ENCODE measurements at regions not wholly inside any gene's neighbourhood (a gene's known extent, or its start where the extent isn't known, plus 50 kb on each side); places are given as distances from the start of the nearest gene placed in this dataset.

DNA sequence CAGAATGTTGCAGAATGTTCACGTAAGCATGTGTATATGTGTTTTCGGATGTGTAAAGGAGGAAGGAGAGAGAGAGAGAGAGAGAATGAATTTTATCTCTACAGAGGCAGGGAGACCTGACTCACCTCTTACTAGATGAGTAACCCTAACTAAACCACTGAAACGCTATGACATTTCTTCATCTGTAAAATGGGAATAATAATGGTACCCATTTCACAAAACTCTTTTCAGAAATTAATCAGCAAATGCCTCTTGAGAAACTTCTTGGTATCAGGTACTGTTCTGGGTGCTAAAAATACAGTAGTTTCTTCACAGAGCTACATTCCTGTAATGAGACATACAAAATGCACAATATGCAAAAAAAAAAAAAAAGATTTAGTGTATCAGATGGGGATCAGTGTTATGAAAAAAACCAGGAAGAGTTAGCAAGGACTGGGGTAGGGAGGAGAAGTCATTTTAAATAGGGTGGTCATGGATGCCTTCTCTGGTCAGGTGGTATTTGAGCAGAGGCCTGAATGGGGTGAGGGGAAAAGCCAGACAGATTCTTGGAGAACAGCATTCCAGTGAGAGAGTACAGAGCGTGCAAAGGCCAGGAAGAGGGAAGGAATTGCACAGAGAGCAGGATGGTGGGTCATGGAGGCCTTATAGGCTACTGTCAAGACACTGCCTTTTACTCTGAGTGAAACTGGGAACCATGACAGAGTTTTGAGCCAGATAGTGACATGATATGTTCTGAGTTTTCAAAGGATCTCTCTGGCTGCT, 84.9 kb upstream of the SPANXB1 start:
- WGBS, 2 experiments (ENCODE audit: extremely low coverage in 2 of 2, insufficient read length in 1 of 2), result 50% methylated on average over 1 of the region's 4 CpGs; no CpG with 5 or more reads in 1 of the 2 experiments
- intact Hi-C loops (cut with micrococcal nuclease), result loop anchor here (1.0 to 10.0 kb wide), 4 partner anchors 57 to 1170 kb away; no protein-coding TSS in a partner anchor

More for the DNA sequence above, 84.9 kb upstream of the SPANXB1 start:
- TF ChIP-seq MAZ (IDR thresholded peaks at IDR 0.05; ENCODE audit: borderline replicate concordance, low read depth, low read length), result no peak
- TF ChIP-seq CEBPB (IDR thresholded peaks at IDR 0.05; ENCODE audit: low read depth, low read length), result no peak
- TF ChIP-seq, protein P1, sequence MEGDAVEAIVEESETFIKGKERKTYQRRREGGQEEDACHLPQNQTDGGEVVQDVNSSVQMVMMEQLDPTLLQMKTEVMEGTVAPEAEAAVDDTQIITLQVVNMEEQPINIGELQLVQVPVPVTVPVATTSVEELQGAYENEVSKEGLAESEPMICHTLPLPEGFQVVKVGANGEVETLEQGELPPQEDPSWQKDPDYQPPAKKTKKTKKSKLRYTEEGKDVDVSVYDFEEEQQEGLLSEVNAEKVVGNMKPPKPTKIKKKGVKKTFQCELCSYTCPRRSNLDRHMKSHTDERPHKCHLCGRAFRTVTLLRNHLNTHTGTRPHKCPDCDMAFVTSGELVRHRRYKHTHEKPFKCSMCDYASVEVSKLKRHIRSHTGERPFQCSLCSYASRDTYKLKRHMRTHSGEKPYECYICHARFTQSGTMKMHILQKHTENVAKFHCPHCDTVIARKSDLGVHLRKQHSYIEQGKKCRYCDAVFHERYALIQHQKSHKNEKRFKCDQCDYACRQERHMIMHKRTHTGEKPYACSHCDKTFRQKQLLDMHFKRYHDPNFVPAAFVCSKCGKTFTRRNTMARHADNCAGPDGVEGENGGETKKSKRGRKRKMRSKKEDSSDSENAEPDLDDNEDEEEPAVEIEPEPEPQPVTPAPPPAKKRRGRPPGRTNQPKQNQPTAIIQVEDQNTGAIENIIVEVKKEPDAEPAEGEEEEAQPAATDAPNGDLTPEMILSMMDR (conservative IDR thresholded peaks at IDR 0.05; ENCODE audit: low read depth, low read length), result no peak
- no peak for TF ChIP-seq POLR2A (IDR thresholded peaks at IDR 0.05; ENCODE audit: low read depth, low read length)
- no peak for TF ChIP-seq USF2 (IDR thresholded peaks at IDR 0.05; ENCODE audit: low read depth, low read length)
- no peak for TF ChIP-seq RFX5 (IDR thresholded peaks at IDR 0.05; ENCODE audit: low read depth, low read length)
- no peak for TF ChIP-seq SMC3 (IDR thresholded peaks at IDR 0.05; ENCODE audit: low read depth, low read length)
- TF ChIP-seq BHLHE40 (IDR thresholded peaks at IDR 0.05; ENCODE audit: low read depth, low read length), result no peak
- no peak for TF ChIP-seq NFE2L2 (IDR thresholded peaks at IDR 0.05; ENCODE audit: low read depth, low read length)
- no peak for TF ChIP-seq FOS (IDR thresholded peaks at IDR 0.05; ENCODE audit: low read depth, low read length)
- TF ChIP-seq MXI1 (IDR thresholded peaks at IDR 0.05; ENCODE audit: borderline replicate concordance, low read depth, low read length), result no peak
- Histone ChIP-seq H3K14ac (replicated peaks; ENCODE audit: low read depth, low read length) (no peak overlapping the region), H3K23ac (ENCODE audit: low read depth, low read length) (no peak overlapping the region), H3K27me3 (ENCODE audit: control insufficient read depth, insufficient read depth, low read length) (no peaks in the 10 kb centered on the region), H3K9me1 (ENCODE audit: insufficient read depth, low read length) (no peaks in the 10 kb centered on the region), H2BK5ac (ENCODE audit: low read depth, low read length, poor library complexity, severe bottlenecking) (no peak overlapping the region), H2AFZ (replicated peaks; ENCODE audit: low read length, poor library complexity) (no peak overlapping the region), H4K8ac (ENCODE audit: low read depth in 2 of 2, low read length in 2 of 2) (no peak overlapping the region), H3K4me3 (ENCODE audit: insufficient read depth, low read depth, low read length) (no peak overlapping the region), H4K20me1 (ENCODE audit: insufficient read depth, low read length) (no peaks in the 10 kb centered on the region), H3K9ac (ENCODE audit: low read depth, low read length) (no peak overlapping the region), H3K27ac (ENCODE audit: insufficient read depth, low read length) (no peak overlapping the region), H2BK120ac (ENCODE audit: low read depth, low read length) (no peak overlapping the region), H2AK5ac (ENCODE audit: low read depth, low read length) (no peak overlapping the region), H4K91ac (ENCODE audit: insufficient read depth, low read depth, low read length) (no peak overlapping the region), H2BK20ac (ENCODE audit: low read depth, low read length) (no peak overlapping the region), H3K18ac (ENCODE audit: low read depth, low read length) (no peak overlapping the region), H3K9me3 (ENCODE audit: control insufficient read depth, insufficient read depth, low read length) (no peaks in the 10 kb centered on the region), H3K79me1 (ENCODE audit: low read depth in 1 of 2, low read length in 2 of 2) (no peaks in the 10 kb centered on the region), H4K5ac (ENCODE audit: low read depth, low read length) (no peak overlapping the region), H3K4ac (ENCODE audit: low read depth, low read length) (no peak overlapping the region), H2AK9ac (replicated peaks; ENCODE audit: low read depth, low read length, poor library complexity) (no peak overlapping the region), H3K4me2 (ENCODE audit: low read depth, low read length) (no peak overlapping the region), H3K56ac (ENCODE audit: extremely low read depth, insufficient read depth, low read length) (no peak overlapping the region), H3K4me1 (ENCODE audit: control insufficient read depth, insufficient read depth, low read length) (no peaks in the 10 kb centered on the region), H3K36me3 (ENCODE audit: control insufficient read depth, insufficient read depth, low read length) (no peaks in the 10 kb centered on the region), H2BK15ac (ENCODE audit: low read depth, low read length) (no peak overlapping the region)
- BruUV-seq (replicated peaks), result no TSS peak
- ATAC-seq (ENCODE audit: low read depth), result no peak
- no peak for DNase-seq
- dilution Hi-C loops (cut with HindIII; ENCODE audit: low sequenced_read_pairs, unreplicated experiment) (no loop called here), in situ Hi-C loops (cut with MboI; ENCODE audit: low sequenced_read_pairs) (loop anchor here (25.0 kb wide), 1 partner anchor 370 kb away; no protein-coding TSS in a partner anchor)
- ChIA-PET CTCF (interaction anchor here (0.5 to 1.1 kb wide), 8 partner anchors 9 to 850 kb away, joined by 3 to 8 read pairs (median 4); no protein-coding TSS in a partner anchor), POLR2A (ENCODE audit: unreplicated experiment) (interaction anchor here (0.6 kb wide), 1 partner anchor 360 kb away, joined by 3 read pairs; no protein-coding TSS in a partner anchor)

Data from IMR-90 (cell line).